ENCODE measurements at regions not wholly inside any gene's neighbourhood (a gene's known extent, or its start where the extent isn't known, plus 50 kb on each side); places are given as distances from the start of the nearest gene placed in this dataset.

DNA sequence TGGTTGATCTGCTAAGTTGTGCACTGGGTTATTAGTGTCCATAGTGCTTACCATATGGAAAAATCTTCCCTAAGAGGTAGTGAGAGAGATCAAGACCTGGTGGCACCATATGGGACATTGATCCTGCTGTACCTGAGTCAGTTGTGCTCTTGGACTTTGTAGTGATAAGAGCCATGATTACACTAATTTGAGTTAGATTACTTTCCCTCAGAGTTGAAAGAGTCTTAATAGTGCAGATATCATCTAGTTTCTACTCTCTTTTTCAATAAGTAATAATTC, 114.2 kb downstream of the KCNE4 start:
- Histone ChIP-seq H2AFZ (ENCODE audit: low read length) (no peak overlapping the region), H3K79me2 (ENCODE audit: low read length) (no peaks in the 10 kb centered on the region), H3K36me3 (ENCODE audit: insufficient read depth, low read length) (no peaks in the 10 kb centered on the region), H3K4me2 (ENCODE audit: low read depth, low read length, poor library complexity, severe bottlenecking) (no peak overlapping the region), H3K27me3 (ENCODE audit: low read length) (no peaks in the 10 kb centered on the region), H3K4me1 (ENCODE audit: low read length) (no peaks in the 10 kb centered on the region), H3K9me2 (replicated peaks; ENCODE audit: insufficient read depth, low read length) (no peaks in the 10 kb centered on the region), H3K9ac (ENCODE audit: low read length) (no peak overlapping the region), H3K9me3 (ENCODE audit: low read length) (no peaks in the 10 kb centered on the region), H3K4me3 (ENCODE audit: low read length) (no peak overlapping the region), H3K27ac (ENCODE audit: low read length) (no peak overlapping the region), H4K20me1 (ENCODE audit: insufficient read depth, low read depth, low read length) (no peaks in the 10 kb centered on the region)
- no peak for DNase-seq

DNA sequence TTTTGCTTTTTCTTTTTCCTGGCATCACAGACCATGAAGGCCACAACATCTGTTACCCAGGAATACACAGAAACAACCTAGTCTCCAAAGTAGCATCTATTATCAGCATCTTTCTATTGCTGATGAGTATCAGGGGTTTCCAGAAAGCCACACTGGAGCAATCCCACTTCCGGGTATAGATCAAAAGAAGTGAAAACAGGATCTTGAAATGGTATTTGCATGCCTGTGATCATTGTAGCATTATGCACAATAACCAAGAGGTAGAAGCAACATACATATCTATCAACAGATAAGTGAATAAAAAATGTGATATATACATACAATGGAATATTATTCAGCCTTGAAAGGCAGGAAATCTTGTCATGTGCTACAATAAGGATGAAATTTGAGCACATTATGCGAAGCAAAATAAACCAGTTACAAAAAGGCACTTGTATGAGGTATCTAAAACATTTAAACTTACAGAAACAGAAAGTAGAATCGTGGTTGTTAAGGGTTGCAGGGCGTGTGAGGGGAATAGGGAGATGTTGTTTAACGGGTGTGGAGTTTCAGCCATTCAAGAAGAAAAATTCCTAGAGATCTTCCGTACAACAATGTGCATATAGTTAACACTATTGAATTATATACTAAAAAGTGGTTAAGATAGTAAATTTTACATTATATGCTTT, 115.1 kb downstream of the KCNE4 start:
- Histone ChIP-seq H2AFZ (ENCODE audit: low read length) (no peak overlapping the region), H3K9me3 (ENCODE audit: low read length) (no peaks in the 10 kb centered on the region), H4K20me1 (ENCODE audit: insufficient read depth, low read depth, low read length) (no peaks in the 10 kb centered on the region), H3K27me3 (ENCODE audit: low read length) (no peaks in the 10 kb centered on the region), H3K9ac (ENCODE audit: low read length) (no peak overlapping the region), H3K9me2 (replicated peaks; ENCODE audit: insufficient read depth, low read length) (no peaks in the 10 kb centered on the region), H3K79me2 (ENCODE audit: low read length) (no peaks in the 10 kb centered on the region), H3K27ac (ENCODE audit: low read length) (no peak overlapping the region), H3K36me3 (ENCODE audit: insufficient read depth, low read length) (no peaks in the 10 kb centered on the region), H3K4me1 (ENCODE audit: low read length) (no peaks in the 10 kb centered on the region), H3K4me2 (ENCODE audit: low read depth, low read length, poor library complexity, severe bottlenecking) (no peak overlapping the region), H3K4me3 (ENCODE audit: low read length) (no peak overlapping the region)
- DNase-seq, result no peak

DNA sequence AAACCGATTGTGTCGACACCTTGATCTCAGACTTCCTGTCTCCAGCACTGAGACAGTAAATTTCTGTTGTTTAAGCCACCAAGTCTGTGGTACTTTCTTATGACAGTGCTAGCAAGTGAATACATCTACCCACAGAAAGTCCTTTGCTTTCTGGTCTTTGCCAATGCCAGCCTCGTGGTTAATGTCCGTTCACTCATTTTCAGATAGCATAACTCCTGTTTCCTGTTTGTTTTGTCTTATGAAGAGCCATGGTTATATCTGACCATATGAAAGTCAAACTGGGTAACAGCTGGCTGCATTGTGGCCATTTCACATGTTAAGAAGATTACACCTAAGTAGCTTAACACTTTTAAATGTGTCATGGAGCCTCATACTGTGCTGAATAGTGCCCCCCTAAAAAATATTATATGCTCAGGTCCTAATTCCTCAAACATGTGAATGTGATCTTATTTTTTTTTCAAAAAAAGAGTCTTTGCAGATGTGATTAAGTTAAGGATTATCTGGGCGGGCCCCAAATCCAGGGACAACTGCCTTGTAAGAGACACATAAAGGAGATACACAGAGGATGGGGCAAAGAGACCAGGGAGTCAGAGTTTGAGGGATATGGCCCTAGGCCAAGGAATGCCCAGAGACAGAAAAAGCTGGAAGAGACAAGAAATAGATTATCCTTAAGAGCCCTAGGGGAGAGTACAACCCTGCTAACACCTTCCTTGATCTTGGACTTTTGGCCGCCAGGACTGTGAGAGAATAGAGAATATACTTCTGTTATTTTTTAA, 118.0 kb downstream of the KCNE4 start:
- Histone ChIP-seq H3K9me3 (ENCODE audit: low read length) (no peaks in the 10 kb centered on the region), H2AFZ (ENCODE audit: low read length) (no peak overlapping the region), H3K4me2 (ENCODE audit: low read depth, low read length, poor library complexity, severe bottlenecking) (no peak overlapping the region), H3K27me3 (ENCODE audit: low read length) (no peaks in the 10 kb centered on the region), H4K20me1 (ENCODE audit: insufficient read depth, low read depth, low read length) (no peaks in the 10 kb centered on the region), H3K36me3 (ENCODE audit: insufficient read depth, low read length) (no peaks in the 10 kb centered on the region), H3K4me1 (ENCODE audit: low read length) (no peaks in the 10 kb centered on the region), H3K79me2 (ENCODE audit: low read length) (no peaks in the 10 kb centered on the region), H3K27ac (ENCODE audit: low read length) (no peak overlapping the region), H3K9ac (ENCODE audit: low read length) (no peak overlapping the region), H3K4me3 (ENCODE audit: low read length) (no peak overlapping the region), H3K9me2 (replicated peaks; ENCODE audit: insufficient read depth, low read length) (no peaks in the 10 kb centered on the region)
- no peak for DNase-seq

DNA sequence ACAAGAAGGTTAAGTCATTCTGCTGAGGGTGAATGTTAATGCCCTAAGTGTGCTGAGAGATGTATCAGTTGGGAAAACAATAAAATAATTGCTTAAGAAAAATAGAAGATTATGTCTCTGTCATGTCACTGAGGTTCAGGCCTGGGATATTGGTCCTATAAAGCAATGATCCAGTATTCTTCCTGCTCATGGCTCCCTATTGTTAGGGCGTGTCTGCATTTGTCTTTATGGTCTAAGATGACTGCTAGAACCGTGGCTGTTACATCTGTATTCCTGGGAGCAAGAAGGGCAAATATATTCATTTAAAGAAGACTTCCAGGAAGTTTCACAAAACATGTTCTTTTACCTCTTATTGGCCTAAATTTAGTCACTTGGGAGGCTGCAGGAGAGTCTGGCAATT, 125.0 kb downstream of the KCNE4 start:
- H4K20me1 ChIP-seq (ENCODE audit: insufficient read depth, low read depth, low read length), result no peaks in the 10 kb centered on the region
- no peaks in the 10 kb centered on the region for H3K79me2 ChIP-seq (ENCODE audit: low read length)
- DNase-seq, result no peak
- H3K9ac ChIP-seq (ENCODE audit: low read length), result no peak overlapping the region
- no peak overlapping the region for H3K4me3 ChIP-seq (ENCODE audit: low read length)
- no peak overlapping the region for H3K27ac ChIP-seq (ENCODE audit: low read length)
- no peaks in the 10 kb centered on the region for H3K36me3 ChIP-seq (ENCODE audit: insufficient read depth, low read length)
- no peaks in the 10 kb centered on the region for H3K9me2 ChIP-seq (replicated peaks; ENCODE audit: insufficient read depth, low read length)
- H2AFZ ChIP-seq (ENCODE audit: low read length), result no peak overlapping the region
- no peaks in the 10 kb centered on the region for H3K27me3 ChIP-seq (ENCODE audit: low read length)
- no peaks in the 10 kb centered on the region for H3K9me3 ChIP-seq (ENCODE audit: low read length)
- no peak overlapping the region for H3K4me2 ChIP-seq (ENCODE audit: low read depth, low read length, poor library complexity, severe bottlenecking)
- H3K4me1 ChIP-seq (ENCODE audit: low read length), result no peaks in the 10 kb centered on the region

- H3K27ac ChIP-seq (ENCODE audit: low read length), result no peak overlapping the region
- H3K9ac ChIP-seq (ENCODE audit: low read length), result no peak overlapping the region
- H3K4me1 ChIP-seq (ENCODE audit: low read length), result no peaks in the 10 kb centered on the region
- H3K9me3 ChIP-seq (ENCODE audit: low read length), result no peaks in the 10 kb centered on the region
- no peaks in the 10 kb centered on the region for H3K79me2 ChIP-seq (ENCODE audit: low read length)
- H3K4me3 ChIP-seq (ENCODE audit: low read length), result no peak overlapping the region
- no peaks in the 10 kb centered on the region for H3K27me3 ChIP-seq (ENCODE audit: low read length)
- no peaks in the 10 kb centered on the region for H4K20me1 ChIP-seq (ENCODE audit: insufficient read depth, low read depth, low read length)
- no peak overlapping the region for H3K4me2 ChIP-seq (ENCODE audit: low read depth, low read length, poor library complexity, severe bottlenecking)
- no peaks in the 10 kb centered on the region for H3K36me3 ChIP-seq (ENCODE audit: insufficient read depth, low read length)
- no peak overlapping the region for H2AFZ ChIP-seq (ENCODE audit: low read length)
- DNase-seq, result no peak
- H3K9me2 ChIP-seq (replicated peaks; ENCODE audit: insufficient read depth, low read length), result no peaks in the 10 kb centered on the region
Measured at GRCh38 chr2:223180463-223180862, 128.5 kb downstream of the KCNE4 start.

- no peak overlapping the region for H3K4me2 ChIP-seq (ENCODE audit: low read depth, low read length, poor library complexity, severe bottlenecking)
Measured at GRCh38 chr2:223181561-223181960, 129.6 kb downstream of the KCNE4 start.

DNA sequence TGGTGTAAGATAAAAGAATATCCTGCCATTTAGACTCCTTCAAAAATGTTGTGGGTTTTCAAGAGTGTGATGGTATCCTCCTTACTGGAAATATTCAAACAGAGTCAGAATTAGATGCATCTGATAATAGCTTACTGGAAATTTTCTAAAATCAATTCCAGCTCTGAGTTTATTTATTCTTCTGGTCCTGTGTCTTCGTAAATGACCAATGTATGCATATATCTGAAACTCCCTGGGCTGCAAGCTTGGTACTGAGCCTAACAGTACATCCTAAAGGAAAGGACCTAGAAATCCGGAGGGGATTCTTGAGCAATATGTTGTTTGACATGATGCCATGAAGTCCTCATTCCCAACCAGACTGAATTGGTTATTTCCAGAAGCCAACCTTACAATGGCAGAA, 130.4 kb downstream of the KCNE4 start:
- Histone ChIP-seq H3K27me3 (ENCODE audit: low read length) (no peaks in the 10 kb centered on the region), H4K20me1 (ENCODE audit: insufficient read depth, low read depth, low read length) (no peaks in the 10 kb centered on the region), H3K9me3 (ENCODE audit: low read length) (no peaks in the 10 kb centered on the region), H3K4me1 (ENCODE audit: low read length) (no peaks in the 10 kb centered on the region), H3K4me2 (ENCODE audit: low read depth, low read length, poor library complexity, severe bottlenecking) (no peak overlapping the region), H3K9ac (ENCODE audit: low read length) (no peak overlapping the region), H3K4me3 (ENCODE audit: low read length) (no peak overlapping the region), H3K27ac (ENCODE audit: low read length) (no peak overlapping the region), H3K9me2 (replicated peaks; ENCODE audit: insufficient read depth, low read length) (no peaks in the 10 kb centered on the region), H3K79me2 (ENCODE audit: low read length) (no peaks in the 10 kb centered on the region), H2AFZ (ENCODE audit: low read length) (no peak overlapping the region), H3K36me3 (ENCODE audit: insufficient read depth, low read length) (no peaks in the 10 kb centered on the region)
- DNase-seq, result no peak

More at GRCh38 chr2:223181561-223181960, 129.6 kb downstream of the KCNE4 start:
- H3K4me3 ChIP-seq (ENCODE audit: low read length), result no peak overlapping the region
- H3K79me2 ChIP-seq (ENCODE audit: low read length), result no peaks in the 10 kb centered on the region
- no peak for DNase-seq
- H3K9me2 ChIP-seq (replicated peaks; ENCODE audit: insufficient read depth, low read length), result no peaks in the 10 kb centered on the region
- no peaks in the 10 kb centered on the region for H3K27me3 ChIP-seq (ENCODE audit: low read length)
- no peaks in the 10 kb centered on the region for H4K20me1 ChIP-seq (ENCODE audit: insufficient read depth, low read depth, low read length)
- no peak overlapping the region for H2AFZ ChIP-seq (ENCODE audit: low read length)
- no peak overlapping the region for H3K9ac ChIP-seq (ENCODE audit: low read length)
- H3K36me3 ChIP-seq (ENCODE audit: insufficient read depth, low read length), result no peaks in the 10 kb centered on the region
- no peak overlapping the region for H3K27ac ChIP-seq (ENCODE audit: low read length)
- H3K4me1 ChIP-seq (ENCODE audit: low read length), result no peaks in the 10 kb centered on the region
- no peaks in the 10 kb centered on the region for H3K9me3 ChIP-seq (ENCODE audit: low read length)

- H3K36me3 ChIP-seq (ENCODE audit: insufficient read depth, low read length), result no peaks in the 10 kb centered on the region
Measured at GRCh38 chr2:223185638-223186037, 133.6 kb downstream of the KCNE4 start.

More at GRCh38 chr2:223185638-223186037, 133.6 kb downstream of the KCNE4 start:
- H3K4me1 ChIP-seq (ENCODE audit: low read length), result no peaks in the 10 kb centered on the region
- H3K9me3 ChIP-seq (ENCODE audit: low read length), result no peaks in the 10 kb centered on the region
- H3K9me2 ChIP-seq (replicated peaks; ENCODE audit: insufficient read depth, low read length), result no peaks in the 10 kb centered on the region
- H3K79me2 ChIP-seq (ENCODE audit: low read length), result no peaks in the 10 kb centered on the region
- no peak overlapping the region for H3K9ac ChIP-seq (ENCODE audit: low read length)
- no peak overlapping the region for H3K4me3 ChIP-seq (ENCODE audit: low read length)
- H3K27me3 ChIP-seq (ENCODE audit: low read length), result no peaks in the 10 kb centered on the region
- H2AFZ ChIP-seq (ENCODE audit: low read length), result no peak overlapping the region
- H3K4me2 ChIP-seq (ENCODE audit: low read depth, low read length, poor library complexity, severe bottlenecking), result no peak overlapping the region
- DNase-seq, result no peak
- no peak overlapping the region for H3K27ac ChIP-seq (ENCODE audit: low read length)
- H4K20me1 ChIP-seq (ENCODE audit: insufficient read depth, low read depth, low read length), result no peaks in the 10 kb centered on the region
